Ecto neural progenitor cell (in vitro differentiated cells): ENCODE measurements at regions not wholly inside any gene's neighbourhood (a gene's known extent, or its start where the extent isn't known, plus 50 kb on each side); places are given as distances from the start of the nearest gene placed in this dataset.
"Not testable (repeated sequence)": the region's sequence is repeated elsewhere in the genome, so short reads cannot be mapped to it uniquely, and the experiment has no call there.

Experiments
- DNase-seq: peaks from one replicate; pipeline ENCODE4 v3.0.0-alpha.2; 2018; ENCODE audit warnings: low spot score

- no peak for DNase-seq
Measured at GRCh38 chr5:161036296-161036695, 184.3 kb upstream of the ATP10B start.

DNA sequence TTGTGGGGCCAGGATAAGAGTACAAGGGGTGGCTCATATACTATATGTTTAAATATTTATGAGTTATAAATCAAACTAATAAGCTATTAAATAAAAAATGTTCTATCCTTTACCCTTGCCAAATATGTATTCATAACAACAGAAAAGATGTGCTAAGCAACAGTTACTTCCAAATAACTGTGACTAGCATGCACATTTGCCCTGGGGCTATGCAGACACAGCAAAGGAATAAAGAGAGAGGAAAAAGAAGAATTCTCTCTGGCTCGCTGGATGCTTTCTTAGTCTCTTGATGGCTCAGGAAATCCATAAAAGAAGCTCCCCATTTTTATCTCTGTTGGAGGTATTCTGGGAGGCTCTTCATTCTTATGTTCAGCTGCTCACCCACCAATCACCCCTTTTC is 182.4 kb upstream of the ATP10B start:
- no peak for DNase-seq

DNA sequence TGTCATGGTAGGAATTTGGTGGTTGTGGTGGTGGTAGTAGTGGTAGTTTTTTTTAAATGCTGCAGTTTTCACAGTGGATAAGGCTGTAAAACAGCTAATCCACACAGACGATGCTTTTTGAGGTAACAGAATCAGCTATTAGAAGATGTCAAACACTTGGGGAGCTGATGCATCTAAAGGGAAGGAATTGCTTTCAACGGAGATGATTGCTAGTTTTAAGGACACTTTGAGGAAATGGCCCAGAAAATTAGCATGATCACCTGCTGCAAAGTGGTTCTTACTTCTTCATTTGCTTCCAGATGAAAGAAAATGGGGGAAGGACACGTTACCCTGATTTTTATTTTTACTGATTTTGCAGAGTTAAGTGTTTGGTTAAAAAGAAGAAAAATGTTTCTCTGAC is 178.2 kb upstream of the ATP10B start:
- no peak for DNase-seq

- DNase-seq, result no peak
Measured at GRCh38 chr5:161027763-161028162, 175.8 kb upstream of the ATP10B start.

- DNase-seq, result no peak
Measured at GRCh38 chr5:161023551-161023950, 171.5 kb upstream of the ATP10B start.

DNA sequence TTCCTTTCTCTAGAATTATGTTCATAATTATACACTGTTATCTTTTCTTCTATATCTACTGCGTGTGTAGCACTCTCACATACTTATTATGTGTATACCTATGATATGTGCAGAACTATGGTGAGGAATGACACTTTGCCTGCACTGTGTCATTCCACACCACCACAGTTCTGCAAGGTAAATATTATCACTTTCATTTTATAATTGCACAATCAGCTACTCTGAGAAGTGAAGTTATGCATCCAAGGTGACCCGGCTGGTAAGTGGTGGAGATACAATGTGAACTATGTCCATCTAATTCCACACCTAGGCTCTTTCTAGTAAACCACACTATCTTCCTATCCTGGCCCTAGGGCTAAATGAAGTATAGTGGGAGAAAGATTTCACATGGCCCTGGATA is 170.1 kb upstream of the ATP10B start:
- DNase-seq, result no peak

DNA sequence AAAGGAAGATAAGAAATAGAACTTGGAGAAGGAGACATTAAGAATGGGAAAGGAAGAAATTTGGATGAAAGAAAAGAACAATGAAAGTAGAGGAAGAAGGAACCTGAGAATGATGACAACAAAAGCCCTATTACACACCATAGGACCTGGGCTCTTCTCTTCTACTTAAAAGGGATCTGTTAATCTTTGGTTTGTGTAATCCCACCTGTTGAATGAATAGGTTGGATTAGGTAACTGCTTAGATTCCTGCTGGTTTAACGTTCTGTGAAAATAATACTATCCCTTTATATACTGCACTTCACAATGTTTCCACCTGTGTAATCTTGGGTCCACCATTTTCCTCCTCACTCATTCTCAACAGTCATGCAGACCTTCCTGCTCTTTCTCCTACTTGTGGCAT is 157.8 kb upstream of the ATP10B start:
- DNase-seq, result no peak

DNA sequence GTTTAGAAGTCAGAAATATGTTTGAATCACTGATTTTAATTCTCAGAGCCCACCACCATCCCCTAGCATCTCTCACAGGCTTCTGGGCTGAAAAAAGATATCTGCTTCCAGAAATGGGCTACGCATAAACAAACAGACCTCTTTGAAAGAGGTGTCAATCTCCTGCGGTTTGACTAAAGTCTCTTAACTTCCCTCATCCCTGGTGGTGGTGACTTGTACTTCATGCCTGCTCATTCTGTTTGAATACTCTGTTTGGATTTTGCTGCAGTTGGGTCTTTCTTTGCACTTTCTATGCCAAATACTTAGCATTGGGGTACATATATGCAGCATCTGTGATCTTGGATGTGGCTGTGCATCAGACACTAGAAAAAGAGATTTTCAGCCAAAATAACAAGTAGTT is 157.2 kb upstream of the ATP10B start:
- no peak for DNase-seq

- DNase-seq, result no peak
Measured at GRCh38 chr5:161007879-161008278, 155.9 kb upstream of the ATP10B start.

GRCh38 chr5:161002571-161003074 is 150.6 kb upstream of the ATP10B start:
- DNase-seq, result no peak

DNA sequence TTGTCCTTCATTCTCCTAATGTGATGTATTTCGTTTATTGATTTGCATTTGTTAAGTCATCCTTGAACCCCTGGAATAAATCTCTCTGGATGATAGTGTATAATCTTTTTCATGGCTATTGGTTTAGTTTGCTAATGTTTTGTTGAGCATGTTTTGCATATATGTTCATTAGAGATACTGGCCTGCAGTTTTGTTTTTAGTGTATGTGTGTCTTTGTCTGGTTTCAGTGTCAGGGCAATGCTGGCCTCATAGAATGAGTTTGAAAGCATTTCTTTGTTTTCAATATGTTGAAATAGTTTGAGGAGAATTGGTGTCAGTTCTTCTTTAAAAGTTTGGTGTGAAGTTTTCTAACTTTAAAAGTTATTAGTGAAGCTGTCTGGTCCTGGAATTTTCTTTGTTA is 149.6 kb upstream of the ATP10B start:
- DNase-seq, result no peak

GRCh38 chr5:161001142-161001541 is 149.1 kb upstream of the ATP10B start:
- DNase-seq, result not testable (repeated sequence)

DNA sequence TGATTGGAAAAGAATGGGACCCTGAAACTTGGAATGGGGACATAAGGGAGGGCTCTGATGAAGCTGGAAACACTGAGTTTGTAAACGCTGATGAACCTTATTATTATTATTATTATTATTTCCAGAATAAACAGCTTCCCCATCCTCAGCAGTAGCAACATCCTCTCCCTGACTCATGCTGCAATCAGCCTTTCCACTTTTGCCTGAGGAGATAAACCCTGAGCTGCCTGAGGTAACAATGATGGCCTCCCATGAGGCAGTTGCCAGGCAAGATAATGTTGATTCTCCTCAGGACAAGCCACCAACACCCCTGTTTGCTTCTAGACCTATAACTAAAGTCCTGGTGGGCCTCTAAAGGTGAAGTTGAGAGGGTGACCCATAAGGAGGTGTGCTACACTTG is 139.2 kb upstream of the ATP10B start:
- DNase-seq, result no peak

DNA sequence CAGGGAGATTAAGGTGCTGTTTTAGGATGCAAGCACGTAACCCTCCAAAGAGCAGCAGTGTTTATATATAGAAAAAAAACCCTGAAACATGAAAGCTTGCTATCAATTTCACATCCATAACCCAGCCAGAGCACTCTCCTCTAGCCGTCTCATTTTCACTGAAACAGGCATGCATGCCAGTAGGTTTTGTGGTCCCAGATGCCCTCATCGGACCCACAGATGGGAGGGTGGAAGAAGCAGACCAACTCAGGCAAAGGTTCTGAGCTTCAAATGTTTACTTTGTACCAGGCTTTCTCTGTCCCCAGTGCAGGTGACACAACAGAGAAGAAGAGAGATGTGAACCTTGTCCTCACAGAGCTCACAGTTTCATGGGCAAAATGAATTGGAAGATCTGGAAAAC is 127.4 kb upstream of the ATP10B start:
- no peak for DNase-seq

DNA sequence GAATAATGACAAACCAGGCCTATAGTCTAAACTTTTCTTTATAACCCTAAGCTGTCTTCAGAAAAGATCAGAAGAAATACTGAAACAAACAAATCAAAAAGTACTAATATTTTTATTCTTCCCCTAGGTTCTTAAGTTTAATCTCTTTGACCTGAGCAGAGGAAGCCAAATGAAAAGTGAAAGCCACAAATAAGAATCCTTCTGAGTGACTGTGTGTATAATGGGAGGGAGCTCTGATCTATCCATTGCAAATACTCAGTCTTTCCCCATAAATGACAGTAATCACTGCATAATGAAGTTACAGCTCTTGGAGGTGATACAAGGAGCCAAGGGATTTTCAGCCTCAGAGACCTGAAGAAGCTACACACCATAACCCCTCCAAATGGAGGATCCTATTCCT is 126.9 kb upstream of the ATP10B start:
- no peak for DNase-seq

- no peak for DNase-seq
Measured at GRCh38 chr5:160976181-160976580, 124.2 kb upstream of the ATP10B start.

DNA sequence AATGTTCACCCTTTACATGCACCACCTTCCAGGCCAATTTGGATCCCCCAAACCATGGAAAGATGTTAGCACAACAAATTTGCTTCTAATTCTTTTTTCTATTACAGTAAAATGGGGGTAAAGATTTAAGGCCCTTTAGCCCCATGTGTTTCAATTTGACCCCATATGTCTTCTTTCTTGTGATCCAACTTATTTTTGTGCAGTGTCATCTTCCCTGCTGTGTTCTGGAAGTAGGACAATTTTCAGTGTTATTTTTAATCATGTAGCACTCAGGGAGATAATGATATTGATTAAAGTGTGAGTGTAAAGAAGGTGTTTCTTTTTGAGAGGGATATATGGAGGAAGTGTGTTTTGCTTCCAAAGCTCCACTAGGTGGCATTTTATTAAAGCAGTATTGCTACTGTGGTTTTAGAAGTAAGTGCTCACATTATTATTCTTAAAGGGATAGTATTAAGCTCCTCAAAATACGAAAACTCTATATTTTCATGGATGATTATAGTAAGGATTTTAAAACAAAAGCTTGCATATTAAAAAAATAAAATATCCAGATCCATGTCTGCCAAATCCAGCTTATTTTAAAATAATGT is 118.7 kb upstream of the ATP10B start:
- DNase-seq, result no peak

DNA sequence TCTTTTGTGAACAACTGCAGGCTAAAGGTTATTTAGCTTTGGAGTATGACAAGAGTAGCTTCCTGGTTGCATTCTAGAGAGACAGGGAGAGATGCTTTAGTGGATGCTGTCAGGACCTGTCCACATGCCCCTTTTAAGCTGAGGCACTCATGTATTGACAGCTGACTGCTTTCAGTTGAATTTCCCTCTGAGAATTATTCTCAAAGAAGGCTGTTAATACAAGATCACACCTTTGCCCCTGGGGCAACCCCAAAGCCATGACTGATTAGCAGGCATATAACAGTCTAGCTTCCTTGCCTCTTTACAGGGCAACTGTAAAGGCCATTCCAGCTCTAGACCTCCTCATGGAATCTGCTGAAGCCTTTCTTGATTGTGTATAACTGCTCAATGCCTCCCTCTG is 117.6 kb upstream of the ATP10B start:
- no peak for DNase-seq

GRCh38 chr5:160968480-160968879 is 116.5 kb upstream of the ATP10B start:
- DNase-seq, result no peak

- no peak for DNase-seq
Measured at GRCh38 chr5:160966921-160967320, 114.9 kb upstream of the ATP10B start.

- DNase-seq, result no peak
Measured at GRCh38 chr5:160961761-160962160, 109.8 kb upstream of the ATP10B start.

- no peak for DNase-seq
Measured at GRCh38 chr5:160961038-160961437, 109.0 kb upstream of the ATP10B start.

DNA sequence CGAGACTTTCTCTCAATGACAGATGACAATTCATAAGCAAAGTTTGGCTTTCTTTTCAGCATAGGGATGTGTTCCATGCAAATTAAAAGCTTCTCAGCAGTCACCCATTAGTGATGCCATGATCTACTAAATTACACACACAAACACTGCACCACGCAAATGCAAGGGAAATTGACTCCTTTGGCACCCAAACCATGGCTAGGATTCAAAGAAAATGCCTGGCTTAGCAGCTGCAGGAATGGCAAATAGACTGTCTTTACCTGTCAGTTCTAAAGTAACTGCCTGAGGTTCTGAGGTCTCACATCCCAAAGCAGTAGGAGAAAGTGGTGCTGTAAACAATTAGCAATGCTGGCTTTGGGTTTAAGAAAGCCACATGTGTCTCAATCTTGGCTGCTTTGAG is 108.6 kb upstream of the ATP10B start:
- no peak for DNase-seq

- no peak for DNase-seq
Measured at GRCh38 chr5:160959804-160960203, 107.8 kb upstream of the ATP10B start.
